H1 (cell line): ENCODE measurements at regions not wholly inside any gene's neighbourhood (a gene's known extent, or its start where the extent isn't known, plus 50 kb on each side); places are given as distances from the start of the nearest gene placed in this dataset.

Experiments
- ASH2L ChIP-seq: fragments of 200-600, 300-600 bp; sonication (generic); IDR thresholded peaks from one replicate; pipeline ENCODE4 v1.7.1; 2017; ENCODE audit warnings: low read length
- CHD1 ChIP-seq: IDR thresholded peaks from 2 replicates; pipeline ENCODE4 v1.6.1; 2012; ENCODE audit warnings: low read depth, low read length, improper control_type of control experiment
- CTCF ChIP-seq, 3 experiments: IDR thresholded peaks; 1 replicate in 2 of 3; 2 replicates in 1 of 3; pipeline versions ENCODE4 v1.5.1 to v1.6.1; 2011; ENCODE audit warnings: low read length in 3 of 3, mild to moderate bottlenecking in 3 of 3, inconsistent platforms in 2 of 3, low read depth in 1 of 3, moderate library complexity in 1 of 3; ENCODE audit not compliant: insufficient read depth in 1 of 3; ENCODE audit errors: control extremely low read depth in 1 of 3
- NRF1 ChIP-seq: IDR thresholded peaks from 2 replicates; pipeline ENCODE4 v1.6.1; 2011; ENCODE audit warnings: mild to moderate bottlenecking, low read depth, low read length, improper control_type of control experiment
- RNF2 ChIP-seq: fragments of 200-900, 300-1000 bp; sonication (generic); IDR thresholded peaks from 2 replicates; pipeline ENCODE4 v1.7.1; 2016; ENCODE audit warnings: borderline replicate concordance, low read depth, mild to moderate bottlenecking, antibody characterized with exemption, low read length; ENCODE audit not compliant: poor library complexity, severe bottlenecking; ENCODE audit errors: missing control alignments
- SIN3A ChIP-seq, 2 experiments: IDR thresholded peaks in 1 of 2; conservative IDR thresholded peaks in 1 of 2; 2 replicates each; pipeline ENCODE4 v1.6.1; 2011 to 2012; ENCODE audit warnings: low read length in 2 of 2, improper control_type of control experiment in 1 of 2, low read depth in 1 of 2, mild to moderate bottlenecking in 1 of 2
- SIX5 ChIP-seq: IDR thresholded peaks from 2 replicates; pipeline ENCODE4 v1.6.1; 2011; ENCODE audit warnings: mild to moderate bottlenecking, low read depth, low read length

DNA sequence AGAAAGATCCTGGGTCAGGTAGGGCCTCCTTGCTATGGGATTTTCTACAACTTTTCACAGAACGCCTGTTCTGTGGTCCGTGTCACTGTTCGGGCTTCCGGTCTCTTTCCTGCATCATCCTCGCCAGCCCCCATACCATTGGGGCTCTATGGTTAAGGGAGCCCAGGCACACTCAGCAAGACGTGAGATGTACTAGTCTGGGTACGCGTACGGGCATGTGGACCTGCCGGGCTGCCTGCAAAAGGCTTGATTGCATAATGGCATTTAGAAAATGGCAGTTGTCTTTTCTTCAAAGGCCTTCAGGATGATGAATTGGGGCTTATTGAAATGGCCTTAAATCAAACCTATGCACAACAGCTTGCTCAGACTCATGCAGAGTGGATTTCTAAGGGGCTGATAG lies 86.7 kb downstream of the CNGA2 start (continued):
- TF ChIP-seq CTCF (IDR thresholded peaks at IDR 0.05; ENCODE audit: control extremely low read depth in 1 of 3, insufficient read depth in 1 of 3, low read depth in 1 of 3, low read length in 3 of 3) = no peak
- no peak for TF ChIP-seq SIX5
- no peak for TF ChIP-seq ASH2L
- TF ChIP-seq RNF2 = no peak
- TF ChIP-seq SIN3A (conservative IDR thresholded peaks at IDR 0.05 in 1 of 2, IDR thresholded peaks at IDR 0.05 in 1 of 2; ENCODE audit: low read depth in 1 of 2, low read length in 2 of 2) = no peak
- no peak for TF ChIP-seq CHD1
- TF ChIP-seq NRF1 = no peak
- TF ChIP-seq, all 59 proteins: peak for 0
